HCT116 (cell line): ENCODE measurements at regions not wholly inside any gene's neighbourhood (a gene's known extent, or its start where the extent isn't known, plus 50 kb on each side); places are given as distances from the start of the nearest gene placed in this dataset.
A peak's percentile ranks its signal among the peaks of the same experiment; 100 is the strongest.

Experiments used
- ATAC-seq: fragments of 200-7000 bp; cut with Tn5 transposase; 2 replicates; pipeline ENCODE4 v1.9.1; 2020; ENCODE audit warnings: mild to moderate bottlenecking, moderate library complexity
- BruUV-seq: library from RNA; stranded (reverse); fragments of 400-500 nt; replicated peaks from 2 replicates; lab custom pipeline; 2021; lab: Mats Ljungman, UMichigan
- CTCF ChIA-PET: fragments of 300-600 bp; sonication (Branson Sonifier 250); formaldehyde crosslinking; loops from one replicate; lab custom pipeline; 2021; ENCODE audit warnings: antibody characterized with exemption; lab: Charles Lee
- POLR2A ChIA-PET: fragments of 300-600, 350-600 bp; sonication (Branson Sonifier 250); formaldehyde crosslinking; loops from one replicate; lab custom pipeline; 2021; ENCODE audit warnings: antibody characterized with exemption; lab: Charles Lee
- RAD21 ChIA-PET, 2 experiments: fragments of 300-600 bp; sonication (Branson Sonifier 250); formaldehyde crosslinking; loops; one replicate each; lab custom pipeline; 2023; ENCODE audit warnings: low total read pairs in 2 of 2; ENCODE audit not compliant: uncharacterized antibody in 2 of 2, unreplicated experiment in 2 of 2, low non-redundant PET in 1 of 2; lab: Charles Lee
- DNase-seq: peaks from one replicate; pipeline ENCODE4 v3.0.0-alpha.2; 2010; ENCODE audit warnings: low read depth, low spot score
- H2AFZ ChIP-seq: fragments of 200-600 bp; shearing (Covaris generic), sonication (generic); 2 replicates; pipeline ENCODE4 v1.6.1; 2017; ENCODE audit warnings: low read depth, mixed run types, mixed read lengths, antibody characterized with exemption, low read length; ENCODE audit not compliant: poor library complexity, severe bottlenecking
- H3K27ac ChIP-seq: 2 replicates; pipeline ENCODE4 v1.5.1; 2012; ENCODE audit warnings: low read depth, low read length
- H3K27me3 ChIP-seq: fragments of 200-600 bp; sonication (generic); 2 replicates; pipeline ENCODE4 v1.6.1; 2016; ENCODE audit warnings: mixed run types, low read length, mixed read lengths; ENCODE audit not compliant: insufficient read depth
- H3K36me3 ChIP-seq, 2 experiments: fragments of 200-500 bp in 1 of 2; fragments of 200-600 bp in 1 of 2; sonication (Bioruptor generic) in 1 of 2; sonication (generic) in 1 of 2; 2 replicates each; pipeline versions ENCODE4 v1.5.1 to v1.6.1; 2014 to 2016; ENCODE audit warnings: low read length in 2 of 2, inconsistent platforms in 1 of 2, mixed read lengths in 1 of 2, mixed run types in 1 of 2; ENCODE audit not compliant: insufficient read depth in 2 of 2, control insufficient read depth in 1 of 2
- H3K4me1 ChIP-seq, 2 experiments: fragments of 200-600 bp in 1 of 2; sonication (generic) in 1 of 2; 2 replicates each; pipeline versions ENCODE4 v1.5.1 to v1.6.1; 2012 to 2017; ENCODE audit warnings: low read length in 2 of 2, inconsistent platforms in 1 of 2, mild to moderate bottlenecking in 1 of 2, mixed read lengths in 1 of 2, mixed run types in 1 of 2, moderate library complexity in 1 of 2; ENCODE audit not compliant: insufficient read depth in 2 of 2, control insufficient read depth in 1 of 2
- H3K4me2 ChIP-seq: fragments of 200-600 bp; sonication (generic); 2 replicates; pipeline ENCODE4 v1.6.1; 2017; ENCODE audit warnings: mixed run types, low read length, mixed read lengths
- H3K4me3 ChIP-seq, 2 experiments: fragments of 200-600 bp in 1 of 2; sonication (generic) in 1 of 2; replicated peaks in 1 of 2; 2 replicates each; pipeline ENCODE4 v1.5.1; 2011 to 2016; ENCODE audit warnings: low read length in 2 of 2, control low read depth in 1 of 2, low read depth in 1 of 2, mild to moderate bottlenecking in 1 of 2, mixed read lengths in 1 of 2, mixed run types in 1 of 2
- H3K79me2 ChIP-seq: fragments of 200-600 bp; sonication (generic); 2 replicates; pipeline ENCODE4 v1.6.1; 2017; ENCODE audit warnings: mild to moderate bottlenecking, mixed run types, low read length, moderate library complexity, mixed read lengths; ENCODE audit not compliant: insufficient read depth
- H3K9ac ChIP-seq: fragments of 200-600 bp; sonication (generic); 2 replicates; pipeline ENCODE4 v1.6.1; 2016; ENCODE audit warnings: low read length, mixed read lengths
- H3K9me2 ChIP-seq: fragments of 200-600 bp; sonication (generic), shearing (Covaris generic); 2 replicates; pipeline ENCODE4 v1.6.1; 2017; ENCODE audit warnings: mixed run types, mild to moderate bottlenecking, moderate library complexity; ENCODE audit not compliant: insufficient read depth
- H3K9me3 ChIP-seq, 2 experiments: fragments of 200-500 bp in 1 of 2; fragments of 200-600 bp in 1 of 2; sonication (Bioruptor generic) in 1 of 2; sonication (generic) in 1 of 2; 2 replicates each; pipeline ENCODE4 v1.6.1; 2014 to 2017; ENCODE audit warnings: low read length in 2 of 2, mixed read lengths in 2 of 2, inconsistent platforms in 1 of 2, low read depth in 1 of 2, mild to moderate bottlenecking in 1 of 2, mixed run types in 1 of 2, moderate library complexity in 1 of 2; ENCODE audit not compliant: control insufficient read depth in 1 of 2, insufficient read depth in 1 of 2
- H4K20me1 ChIP-seq: fragments of 200-600 bp; sonication (generic), shearing (Covaris generic); 2 replicates; pipeline ENCODE4 v1.6.1; 2017; ENCODE audit warnings: mixed run types, mild to moderate bottlenecking, moderate library complexity; ENCODE audit not compliant: insufficient read depth
- CEBPB ChIP-seq: IDR thresholded peaks from 2 replicates; pipeline ENCODE4 v1.6.1; 2012; ENCODE audit warnings: low read depth
- EGR1 ChIP-seq: IDR thresholded peaks from 2 replicates; pipeline ENCODE4 v1.6.1; 2012; ENCODE audit warnings: low read depth
- ELF1 ChIP-seq: IDR thresholded peaks from 2 replicates; pipeline ENCODE4 v1.6.1; 2012; ENCODE audit warnings: low read depth, borderline replicate concordance
- EZH2 ChIP-seq: fragments of 200-600 bp; sonication (generic); IDR thresholded peaks from 2 replicates; pipeline ENCODE4 v1.6.1; 2017; ENCODE audit warnings: antibody characterized with exemption, mixed run types
- EZH2phosphoT487 ChIP-seq: fragments of 200-600 bp; IDR thresholded peaks from 2 replicates; pipeline ENCODE4 v1.6.1; 2018; ENCODE audit warnings: antibody characterized with exemption, borderline replicate concordance
- FOSL1 ChIP-seq: IDR thresholded peaks from 2 replicates; pipeline ENCODE4 v1.6.1; 2012; ENCODE audit warnings: low read depth
- JUND ChIP-seq: IDR thresholded peaks from 2 replicates; pipeline ENCODE4 v1.6.1; 2012
- POLR2A ChIP-seq: IDR thresholded peaks from 2 replicates; pipeline ENCODE4 v1.7.0; 2011; ENCODE audit warnings: borderline replicate concordance; ENCODE audit not compliant: insufficient read depth, insufficient read length; ENCODE audit errors: extremely low read depth
- RAD21 ChIP-seq: IDR thresholded peaks from 2 replicates; pipeline ENCODE4 v1.6.1; 2012; ENCODE audit warnings: low read depth, mild to moderate bottlenecking
- SP1 ChIP-seq: IDR thresholded peaks from 2 replicates; pipeline ENCODE4 v1.6.1; 2012; ENCODE audit warnings: low read depth
- TCF7L2 ChIP-seq: IDR thresholded peaks from 2 replicates; pipeline ENCODE4 v1.7.0; 2011; ENCODE audit warnings: borderline replicate concordance, inconsistent platforms; ENCODE audit not compliant: insufficient read depth, insufficient read length; ENCODE audit errors: extremely low read depth
- YY1 ChIP-seq: IDR thresholded peaks from 2 replicates; pipeline ENCODE4 v1.6.1; 2011; ENCODE audit warnings: low read length, low read depth, moderate library complexity, mild to moderate bottlenecking; ENCODE audit not compliant: insufficient replicate concordance; ENCODE audit errors: extremely low read depth
- ZFX ChIP-seq: fragments of 450-650 bp; IDR thresholded peaks from 2 replicates; pipeline ENCODE4 v1.6.1; 2017
- ZNF274 ChIP-seq: fragments of 200-500 bp; sonication (Bioruptor generic); IDR thresholded peaks from 2 replicates; pipeline ENCODE4 v1.6.1; 2014; ENCODE audit warnings: mild to moderate bottlenecking, low read depth, low read length, inconsistent platforms
- intact Hi-C: fragments of 100-400 bp; cut with micrococcal nuclease; formaldehyde crosslinking; loops from 2 replicates; pipeline ENCODE4 v1.10.0; 2022
- TF ChIP-seq, protein P1 (sequence below), 3 experiments: fragments of 200-600 bp in 1 of 3; sonication (generic) in 1 of 3; IDR thresholded peaks in 2 of 3; conservative IDR thresholded peaks in 1 of 3; 2 replicates each; pipeline ENCODE4 v1.5.1; 2012 to 2017; ENCODE audit warnings: low read depth in 2 of 3, low read length in 2 of 3, antibody characterized with exemption in 1 of 3, borderline replicate concordance in 1 of 3, control low read depth in 1 of 3, mild to moderate bottlenecking in 1 of 3, mixed read lengths in 1 of 3, mixed run types in 1 of 3, moderate library complexity in 1 of 3; ENCODE audit not compliant: insufficient read depth in 1 of 3
- TF ChIP-seq, protein P2 (sequence below): IDR thresholded peaks from 2 replicates; pipeline ENCODE4 v1.6.1; 2012
- TF ChIP-seq, protein P3 (sequence below): IDR thresholded peaks from 2 replicates; pipeline ENCODE4 v1.6.1; 2012; ENCODE audit warnings: low read depth

DNA sequence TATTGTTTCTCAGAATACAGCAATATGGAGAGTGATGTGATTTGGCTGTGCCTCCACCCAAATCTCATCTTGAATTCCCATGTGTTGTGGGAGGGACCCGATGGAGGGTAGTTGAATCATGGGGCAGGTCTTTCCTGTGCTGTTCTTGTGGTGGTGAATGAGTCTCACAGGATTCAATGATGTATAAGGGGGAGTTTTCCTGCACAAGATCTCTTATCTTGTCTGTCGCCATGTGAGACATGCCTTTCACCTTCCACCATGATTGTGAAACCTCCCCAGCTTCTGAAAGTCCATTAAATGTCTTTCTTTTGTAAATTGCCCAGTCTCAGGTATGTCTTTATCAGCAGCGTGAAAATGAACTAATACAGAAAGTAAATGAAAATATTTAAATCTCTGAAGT, 234.8 kb upstream of the TENT5A start:
- H3K4me2 ChIP-seq, result no peak overlapping the region
- no peak overlapping the region for H3K27ac ChIP-seq
- H3K79me2 ChIP-seq, result no peaks in the 10 kb centered on the region
- H3K4me1 ChIP-seq, result peaks cover 0 to 3% of the 10 kb centered on the region in 2 experiments; a peak in 2 of 4 replicates
- no peak overlapping the region for H3K9ac ChIP-seq
- POLR2A ChIA-PET, result interaction anchor here (0.6 kb wide), 1 partner anchor 275 kb away, joined by 5 read pairs; no protein-coding TSS in a partner anchor
- no peaks in the 10 kb centered on the region for H4K20me1 ChIP-seq
- ATAC-seq (no peak), DNase-seq (no peak)
- no peak overlapping the region for H3K4me3 ChIP-seq
- H3K9me2 ChIP-seq, result 0 out of 2 replicates have a peak, but pooled peaks cover 2% of the 10 kb centered on the region
- intact Hi-C loops, result loop anchor here (10.0 kb wide), 3 partner anchors 742 to 1772 kb away; no protein-coding TSS in a partner anchor
- no peaks in the 10 kb centered on the region for H3K27me3 ChIP-seq
- no peaks in the 10 kb centered on the region for H3K36me3 ChIP-seq
- CTCF ChIA-PET, result no interaction called here
- no TSS peak for BruUV-seq
- TF ChIP-seq CEBPB, result no peak
- TF ChIP-seq, protein P1, sequence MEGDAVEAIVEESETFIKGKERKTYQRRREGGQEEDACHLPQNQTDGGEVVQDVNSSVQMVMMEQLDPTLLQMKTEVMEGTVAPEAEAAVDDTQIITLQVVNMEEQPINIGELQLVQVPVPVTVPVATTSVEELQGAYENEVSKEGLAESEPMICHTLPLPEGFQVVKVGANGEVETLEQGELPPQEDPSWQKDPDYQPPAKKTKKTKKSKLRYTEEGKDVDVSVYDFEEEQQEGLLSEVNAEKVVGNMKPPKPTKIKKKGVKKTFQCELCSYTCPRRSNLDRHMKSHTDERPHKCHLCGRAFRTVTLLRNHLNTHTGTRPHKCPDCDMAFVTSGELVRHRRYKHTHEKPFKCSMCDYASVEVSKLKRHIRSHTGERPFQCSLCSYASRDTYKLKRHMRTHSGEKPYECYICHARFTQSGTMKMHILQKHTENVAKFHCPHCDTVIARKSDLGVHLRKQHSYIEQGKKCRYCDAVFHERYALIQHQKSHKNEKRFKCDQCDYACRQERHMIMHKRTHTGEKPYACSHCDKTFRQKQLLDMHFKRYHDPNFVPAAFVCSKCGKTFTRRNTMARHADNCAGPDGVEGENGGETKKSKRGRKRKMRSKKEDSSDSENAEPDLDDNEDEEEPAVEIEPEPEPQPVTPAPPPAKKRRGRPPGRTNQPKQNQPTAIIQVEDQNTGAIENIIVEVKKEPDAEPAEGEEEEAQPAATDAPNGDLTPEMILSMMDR (IDR thresholded peaks at IDR 0.05 in 2 of 3, conservative IDR thresholded peaks at IDR 0.05 in 1 of 3; ENCODE audit: borderline replicate concordance in 1 of 3, insufficient read depth in 1 of 3, low read depth in 2 of 3, low read length in 2 of 3), result no peak
- TF ChIP-seq TCF7L2, result no peak
- no peak for TF ChIP-seq SP1
- TF ChIP-seq, protein P2, sequence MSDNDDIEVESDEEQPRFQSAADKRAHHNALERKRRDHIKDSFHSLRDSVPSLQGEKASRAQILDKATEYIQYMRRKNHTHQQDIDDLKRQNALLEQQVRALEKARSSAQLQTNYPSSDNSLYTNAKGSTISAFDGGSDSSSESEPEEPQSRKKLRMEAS, result no peak
- TF ChIP-seq ZFX, result no peak
- TF ChIP-seq, protein P3, sequence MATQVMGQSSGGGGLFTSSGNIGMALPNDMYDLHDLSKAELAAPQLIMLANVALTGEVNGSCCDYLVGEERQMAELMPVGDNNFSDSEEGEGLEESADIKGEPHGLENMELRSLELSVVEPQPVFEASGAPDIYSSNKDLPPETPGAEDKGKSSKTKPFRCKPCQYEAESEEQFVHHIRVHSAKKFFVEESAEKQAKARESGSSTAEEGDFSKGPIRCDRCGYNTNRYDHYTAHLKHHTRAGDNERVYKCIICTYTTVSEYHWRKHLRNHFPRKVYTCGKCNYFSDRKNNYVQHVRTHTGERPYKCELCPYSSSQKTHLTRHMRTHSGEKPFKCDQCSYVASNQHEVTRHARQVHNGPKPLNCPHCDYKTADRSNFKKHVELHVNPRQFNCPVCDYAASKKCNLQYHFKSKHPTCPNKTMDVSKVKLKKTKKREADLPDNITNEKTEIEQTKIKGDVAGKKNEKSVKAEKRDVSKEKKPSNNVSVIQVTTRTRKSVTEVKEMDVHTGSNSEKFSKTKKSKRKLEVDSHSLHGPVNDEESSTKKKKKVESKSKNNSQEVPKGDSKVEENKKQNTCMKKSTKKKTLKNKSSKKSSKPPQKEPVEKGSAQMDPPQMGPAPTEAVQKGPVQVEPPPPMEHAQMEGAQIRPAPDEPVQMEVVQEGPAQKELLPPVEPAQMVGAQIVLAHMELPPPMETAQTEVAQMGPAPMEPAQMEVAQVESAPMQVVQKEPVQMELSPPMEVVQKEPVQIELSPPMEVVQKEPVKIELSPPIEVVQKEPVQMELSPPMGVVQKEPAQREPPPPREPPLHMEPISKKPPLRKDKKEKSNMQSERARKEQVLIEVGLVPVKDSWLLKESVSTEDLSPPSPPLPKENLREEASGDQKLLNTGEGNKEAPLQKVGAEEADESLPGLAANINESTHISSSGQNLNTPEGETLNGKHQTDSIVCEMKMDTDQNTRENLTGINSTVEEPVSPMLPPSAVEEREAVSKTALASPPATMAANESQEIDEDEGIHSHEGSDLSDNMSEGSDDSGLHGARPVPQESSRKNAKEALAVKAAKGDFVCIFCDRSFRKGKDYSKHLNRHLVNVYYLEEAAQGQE, result no peak
- TF ChIP-seq EZH2, result no peak
- no peak for TF ChIP-seq ELF1
- no peak for TF ChIP-seq YY1
- no peak for TF ChIP-seq EGR1
- TF ChIP-seq FOSL1, result no peak
- no peak for TF ChIP-seq EZH2phosphoT487
- no peak for TF ChIP-seq ZNF274
- TF ChIP-seq POLR2A, result no peak
- no peak for TF ChIP-seq RAD21
- no peak for TF ChIP-seq JUND
- RAD21 ChIA-PET, result no interaction called here
- H2AFZ ChIP-seq, result peak overlapping the region; percentile 14
- H3K9me3 ChIP-seq, result no peaks in the 10 kb centered on the region
